ENCODE measurements at regions not wholly inside any gene's neighbourhood (a gene's known extent, or its start where the extent isn't known, plus 50 kb on each side); places are given as distances from the start of the nearest gene placed in this dataset.
"Not testable (repeated sequence)": the region's sequence is repeated elsewhere in the genome, so short reads cannot be mapped to it uniquely, and the experiment has no call there.

DNA sequence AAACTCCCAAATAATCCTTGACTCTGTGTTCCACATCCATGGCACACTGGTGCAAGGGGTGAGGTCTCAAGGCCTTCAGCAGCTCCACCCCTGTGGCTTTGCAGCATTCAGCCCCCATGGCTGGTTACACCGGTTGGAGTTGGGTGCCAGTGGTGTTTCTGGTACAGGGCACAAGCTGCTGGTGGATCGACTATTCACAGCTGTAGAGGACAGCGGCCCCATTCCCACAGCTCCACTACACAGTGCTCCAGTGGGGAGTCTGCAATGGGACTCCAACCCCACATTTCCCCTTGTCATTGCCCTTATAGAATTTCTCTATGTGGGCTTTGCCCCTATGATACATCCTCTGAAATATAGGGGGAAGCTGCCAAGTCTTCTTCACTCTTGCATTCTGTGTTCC is 64.3 kb upstream of the SGO1 start:
- no peaks in the 10 kb centered on the region for H3K27me3 ChIP-seq (ENCODE audit: control insufficient read depth, insufficient read depth, low read length)
- H3K4me1 ChIP-seq (ENCODE audit: control insufficient read depth, insufficient read depth, low read length) = no peaks in the 10 kb centered on the region
- DNase-seq = no peak
- no peaks in the 10 kb centered on the region for H3K36me3 ChIP-seq (ENCODE audit: control insufficient read depth, insufficient read depth, low read length)
- no peaks in the 10 kb centered on the region for H3K9me3 ChIP-seq (replicated peaks; ENCODE audit: control insufficient read depth, low read depth, low read length)
- H3K4me3 ChIP-seq (ENCODE audit: low read length) = no peak overlapping the region
- no CpG with 5 or more reads among the region's 3 CpGs for WGBS (ENCODE audit: insufficient coverage)
- H3K27ac ChIP-seq (ENCODE audit: low read length) = no peak overlapping the region

DNA sequence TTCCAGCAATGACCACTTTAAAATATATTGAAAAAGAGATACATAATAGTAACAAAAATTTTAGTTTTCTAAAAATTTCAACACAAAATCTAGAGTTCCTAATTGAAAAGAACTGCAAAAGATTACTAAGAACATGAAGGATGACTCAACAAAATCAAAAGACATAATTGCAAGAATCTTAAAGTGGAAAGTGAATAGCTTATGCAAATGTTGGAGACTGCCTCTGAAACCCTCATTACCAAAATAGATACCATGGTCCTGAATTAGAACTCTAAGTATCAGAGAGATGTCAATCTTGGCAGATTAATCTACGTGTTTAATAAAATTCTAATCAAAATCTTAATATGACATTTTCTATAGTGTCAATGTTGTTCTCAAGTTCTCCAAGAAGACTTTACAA is 60.7 kb upstream of the SGO1 start:
- Histone ChIP-seq H3K27ac (ENCODE audit: low read length) (no peak overlapping the region), H3K36me3 (ENCODE audit: control insufficient read depth, insufficient read depth, low read length) (no peaks in the 10 kb centered on the region), H3K4me1 (ENCODE audit: control insufficient read depth, insufficient read depth, low read length) (no peaks in the 10 kb centered on the region), H3K27me3 (ENCODE audit: control insufficient read depth, insufficient read depth, low read length) (no peaks in the 10 kb centered on the region), H3K4me3 (ENCODE audit: low read length) (no peak overlapping the region), H3K9me3 (replicated peaks; ENCODE audit: control insufficient read depth, low read depth, low read length) (no peaks in the 10 kb centered on the region)
- DNase-seq = no peak
- no CpG with 5 or more reads among the region's 1 CpG for WGBS (ENCODE audit: insufficient coverage)

DNA sequence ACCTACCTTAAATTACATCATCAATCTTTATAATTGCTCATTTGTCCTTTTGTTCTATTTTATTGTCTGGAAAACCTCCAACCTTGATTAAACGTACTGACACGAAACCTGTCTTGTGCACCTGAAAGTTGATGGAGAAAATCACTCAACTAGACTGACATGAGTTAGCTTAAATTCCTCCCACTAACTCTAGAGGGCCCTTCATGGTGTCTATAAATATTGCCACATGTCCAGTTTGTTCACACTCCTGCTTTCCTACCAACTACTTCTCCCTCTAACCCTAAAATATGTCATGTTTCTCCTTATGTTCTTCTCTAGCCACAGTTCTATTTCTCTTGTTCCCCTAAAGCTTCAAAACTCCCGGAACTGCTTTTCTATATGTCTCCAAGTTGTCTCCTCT is 59.8 kb upstream of the SGO1 start:
- no peak overlapping the region for H3K27ac ChIP-seq (ENCODE audit: low read length)
- 74% methylated on average over 3 of the region's 3 CpGs for WGBS (ENCODE audit: insufficient coverage)
- no peak for DNase-seq
- no peaks in the 10 kb centered on the region for H3K4me1 ChIP-seq (ENCODE audit: control insufficient read depth, insufficient read depth, low read length)
- no peaks in the 10 kb centered on the region for H3K27me3 ChIP-seq (ENCODE audit: control insufficient read depth, insufficient read depth, low read length)
- no peaks in the 10 kb centered on the region for H3K36me3 ChIP-seq (ENCODE audit: control insufficient read depth, insufficient read depth, low read length)
- no peak overlapping the region for H3K4me3 ChIP-seq (ENCODE audit: low read length)
- no peaks in the 10 kb centered on the region for H3K9me3 ChIP-seq (replicated peaks; ENCODE audit: control insufficient read depth, low read depth, low read length)

DNA sequence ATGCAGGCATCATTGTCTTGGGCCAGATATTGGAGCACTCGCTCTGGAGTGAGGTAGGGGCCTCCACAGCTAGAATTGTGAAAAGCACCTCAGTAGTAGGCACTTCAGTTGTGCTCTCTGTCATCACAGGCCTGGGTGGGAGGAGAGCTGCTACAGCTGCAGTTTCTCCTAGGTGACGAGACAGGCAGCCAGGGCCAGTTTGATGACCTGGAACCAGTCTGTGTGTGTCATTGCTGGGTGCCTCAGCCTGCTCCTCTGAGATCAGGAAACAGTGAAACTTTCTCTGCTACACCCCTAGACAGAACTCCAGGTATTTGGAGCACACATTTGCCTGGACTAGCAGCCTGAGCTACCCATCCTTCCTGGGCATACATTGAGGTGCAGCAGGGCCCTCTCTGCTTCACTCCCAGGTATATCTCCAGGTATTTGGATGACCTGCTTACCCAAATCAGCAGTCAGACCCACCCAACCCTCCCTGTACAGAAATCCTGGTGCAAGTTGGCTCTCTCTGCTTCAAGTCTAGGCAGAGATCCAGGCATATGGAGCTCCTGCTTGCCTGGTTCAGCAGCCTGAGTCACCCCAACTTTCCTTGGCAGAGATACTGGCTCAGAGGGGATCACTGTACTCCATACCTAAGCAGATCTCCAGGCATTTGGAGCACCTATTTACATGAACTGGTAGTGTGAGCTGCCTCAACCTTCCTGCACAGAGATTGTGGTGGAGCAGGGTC is 54.3 kb upstream of the SGO1 start:
- Histone ChIP-seq H3K36me3 (ENCODE audit: control insufficient read depth, insufficient read depth, low read length) (no peaks in the 10 kb centered on the region), H3K27me3 (ENCODE audit: control insufficient read depth, insufficient read depth, low read length) (no peaks in the 10 kb centered on the region), H3K4me3 (ENCODE audit: low read length) (no peak overlapping the region), H3K9me3 (replicated peaks; ENCODE audit: control insufficient read depth, low read depth, low read length) (no peaks in the 10 kb centered on the region), H3K4me1 (ENCODE audit: control insufficient read depth, insufficient read depth, low read length) (no peaks in the 10 kb centered on the region), H3K27ac (ENCODE audit: low read length) (no peak overlapping the region)
- no peak for DNase-seq
- WGBS (ENCODE audit: insufficient coverage) = 81% methylated on average over 2 of the region's 2 CpGs

DNA sequence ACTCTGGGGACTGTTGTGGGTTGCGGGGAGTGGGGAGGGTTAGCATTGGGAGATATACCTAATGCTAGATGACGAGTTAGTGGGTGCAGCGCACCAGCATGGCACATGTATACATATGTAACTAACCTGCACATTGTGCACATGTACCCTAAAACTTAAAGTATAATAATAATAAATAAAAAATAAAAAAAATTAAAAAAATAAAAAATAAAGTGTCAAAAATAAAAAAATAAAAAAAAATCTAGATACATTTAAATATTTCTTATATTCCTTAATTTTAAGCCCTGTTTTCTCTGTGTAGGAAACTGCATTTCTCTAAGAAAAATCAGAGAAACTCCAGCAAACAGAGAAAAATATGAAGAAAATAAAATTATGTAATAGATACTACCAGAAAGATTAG is 52.2 kb upstream of the SGO1 start:
- not testable (repeated sequence) for H3K36me3 ChIP-seq (ENCODE audit: control insufficient read depth, insufficient read depth, low read length); H3K9me3 ChIP-seq (replicated peaks; ENCODE audit: control insufficient read depth, low read depth, low read length); H3K27me3 ChIP-seq (ENCODE audit: control insufficient read depth, insufficient read depth, low read length); DNase-seq; H3K4me1 ChIP-seq (ENCODE audit: control insufficient read depth, insufficient read depth, low read length); H3K27ac ChIP-seq (ENCODE audit: low read length); H3K4me3 ChIP-seq (ENCODE audit: low read length)
- WGBS (ENCODE audit: insufficient coverage) = no CpG with 5 or more reads among the region's 3 CpGs

DNA sequence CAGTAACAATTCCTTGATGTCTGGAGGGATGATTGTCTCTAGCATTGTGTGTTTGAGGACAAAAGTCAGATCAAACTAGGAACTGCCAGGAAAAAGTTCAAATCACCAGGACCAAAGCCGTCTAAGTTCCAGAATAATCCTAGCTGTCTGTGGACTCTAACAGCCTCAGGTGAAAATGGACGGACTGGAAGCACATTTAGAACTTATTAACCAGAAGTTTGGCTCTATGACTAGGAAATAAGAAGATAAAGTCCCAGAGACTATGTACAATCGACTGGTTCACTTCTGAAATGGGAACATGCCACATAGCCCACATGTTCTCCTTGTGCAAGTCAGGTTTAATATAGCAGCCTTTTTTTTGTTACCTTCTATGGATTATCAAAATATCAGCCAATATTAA is 50.6 kb upstream of the SGO1 start:
- H3K36me3 ChIP-seq (ENCODE audit: control insufficient read depth, insufficient read depth, low read length) = no peaks in the 10 kb centered on the region
- H3K9me3 ChIP-seq (replicated peaks; ENCODE audit: control insufficient read depth, low read depth, low read length) = no peaks in the 10 kb centered on the region
- H3K4me3 ChIP-seq (ENCODE audit: low read length) = no peak overlapping the region
- WGBS (ENCODE audit: insufficient coverage) = 50% methylated on average over 2 of the region's 3 CpGs
- no peaks in the 10 kb centered on the region for H3K4me1 ChIP-seq (ENCODE audit: control insufficient read depth, insufficient read depth, low read length)
- no peak overlapping the region for H3K27ac ChIP-seq (ENCODE audit: low read length)
- DNase-seq = no peak
- H3K27me3 ChIP-seq (ENCODE audit: control insufficient read depth, insufficient read depth, low read length) = no peaks in the 10 kb centered on the region
